ENCODE measurements at regions not wholly inside any gene's neighbourhood (a gene's known extent, or its start where the extent isn't known, plus 50 kb on each side); places are given as distances from the start of the nearest gene placed in this dataset.
A peak's percentile ranks its signal among the peaks of the same experiment; 100 is the strongest.

GRCh38 chr9:127555840-127556820 is 55.9 kb upstream of the STXBP1 start:
- H3K4me2 ChIP-seq (ENCODE audit: insufficient read depth, low read length), result peak overlapping the region; percentile 26
- TSS peak; percentile 77 for BruUV-seq (replicated peaks)
- dilution Hi-C loops (cut with MboI; ENCODE audit: extremely low pct_ligation_motif_present, low sequenced_read_pairs), result no loop called here
- TF ChIP-seq MAX (IDR thresholded peaks at IDR 0.05; ENCODE audit: insufficient read depth, insufficient read length), result peak; percentile 85
- TF ChIP-seq JUN (IDR thresholded peaks at IDR 0.05; ENCODE audit: borderline replicate concordance, insufficient read depth, insufficient read length, low read depth), result peak; percentile 73
- TF ChIP-seq EZH2 (IDR thresholded peaks at IDR 0.05; ENCODE audit: borderline replicate concordance, low read depth, low read length, severe bottlenecking), result no peak
- peak; percentile 51 for TF ChIP-seq POLR2A (IDR thresholded peaks at IDR 0.05; ENCODE audit: low read depth, low read length)
- peak; percentile 87 for TF ChIP-seq FOS (IDR thresholded peaks at IDR 0.05; ENCODE audit: borderline replicate concordance, insufficient read depth, low read length)
- TF ChIP-seq POLR2AphosphoS5 (IDR thresholded peaks at IDR 0.05; ENCODE audit: insufficient read depth, low read depth, low read length), result peak; percentile 96
- TF ChIP-seq GATA2 (IDR thresholded peaks at IDR 0.05; ENCODE audit: insufficient read depth, insufficient read length, low read depth, low read length), result no peak
- TF ChIP-seq MYC (IDR thresholded peaks at IDR 0.05; ENCODE audit: low read depth, low read length), result peak; percentile 89
- no peak for TF ChIP-seq CTCF (IDR thresholded peaks at IDR 0.05; ENCODE audit: extremely low read depth in 1 of 2, insufficient read depth in 1 of 2, low read depth in 1 of 2, low read length in 2 of 2)
- H3K9me1 ChIP-seq (replicated peaks; ENCODE audit: control insufficient read depth, extremely low read depth, insufficient read depth, low read length), result no peaks in the 10 kb centered on the region
- peak overlapping the region; percentile 95 for H3K27ac ChIP-seq (ENCODE audit: insufficient read depth, low read depth, low read length)
- H3K27me3 ChIP-seq (ENCODE audit: control insufficient read depth in 2 of 2, insufficient read depth in 2 of 2, low read length in 2 of 2), result no peaks in the 10 kb centered on the region
- H2AFZ ChIP-seq (ENCODE audit: low read depth, low read length), result no peak overlapping the region
- ChIA-PET CTCF (interaction anchor here (1.0 to 4.0 kb wide), 8 partner anchors 12 to 179 kb away, joined by 3 to 21 read pairs (median 5); partner anchors contain the start of gene TOR2A), POLR2A (interaction anchor here (0.6 to 2.0 kb wide), 3 partner anchors 23 to 43 kb away, joined by 3 to 8 read pairs (median 4); no protein-coding TSS in a partner anchor)
- peak overlapping the region; percentile 59 for H3K9ac ChIP-seq (replicated peaks; ENCODE audit: extremely low read depth, insufficient read depth, low read length)
- no peak overlapping the region for H3K4me3 ChIP-seq (replicated peaks in 1 of 3; ENCODE audit: insufficient read depth in 1 of 3, low read depth in 1 of 3, low read length in 3 of 3)
- DNase-seq (ENCODE audit: low read depth, low spot score) (peak; percentile 93), FAIRE-seq (peak; percentile 99)
- peaks cover 58% of the 10 kb centered on the region for H3K4me1 ChIP-seq (ENCODE audit: control insufficient read depth, extremely low read depth, insufficient read depth, low read length)
- peaks cover 8 to 11% of the 10 kb centered on the region in 2 experiments for H3K36me3 ChIP-seq (ENCODE audit: control insufficient read depth in 2 of 2, extremely low read depth in 1 of 2, insufficient read depth in 2 of 2, low read length in 2 of 2)
- H4K20me1 ChIP-seq (replicated peaks; ENCODE audit: control insufficient read depth, extremely low read depth, insufficient read depth, low read length), result no peaks in the 10 kb centered on the region
- peaks cover 96% of the 10 kb centered on the region for H3K79me2 ChIP-seq (ENCODE audit: control insufficient read depth, insufficient read depth, low read length)
- intact Hi-C loops (cut with micrococcal nuclease), result loop anchor here (1.0 kb wide), 2 partner anchors 11 to 35 kb away; no protein-coding TSS in a partner anchor
- H3K9me3 ChIP-seq (replicated peaks; ENCODE audit: control insufficient read depth, insufficient read depth, low read length), result no peaks in the 10 kb centered on the region

Measured in endothelial cell of umbilical vein (primary cell).